ENCODE measurements at regions not wholly inside any gene's neighbourhood (a gene's known extent, or its start where the extent isn't known, plus 50 kb on each side); places are given as distances from the start of the nearest gene placed in this dataset.

- TF ChIP-seq YY1 (IDR thresholded peaks at IDR 0.05; ENCODE audit: insufficient read depth, insufficient read length) (no peak), ZNF274 (IDR thresholded peaks at IDR 0.05; ENCODE audit: low read depth, low read length) (no peak), SUZ12 (IDR thresholded peaks at IDR 0.05; ENCODE audit: extremely low read depth, insufficient read depth, insufficient read length) (no peak)
Measured at GRCh38 chr6:41494212-41495110, 51.7 kb upstream of the FOXP4 start.

Data from NT2/D1 (cell line).